Sigmoid colon (tissue), 3 donors: ENCODE measurements at regions not wholly inside any gene's neighbourhood (a gene's known extent, or its start where the extent isn't known, plus 50 kb on each side); places are given as distances from the start of the nearest gene placed in this dataset.

Source experiments
- CTCF ChIP-seq, 4 experiments: fragments of 450-650 bp in 3 of 4; fragments of 200-600 bp in 1 of 4; IDR thresholded peaks; one replicate each; pipeline ENCODE4 v1.5.1; 2016 to 2019; ENCODE audit warnings: antibody characterized with exemption in 4 of 4, mild to moderate bottlenecking in 3 of 4, moderate library complexity in 2 of 4
- POLR2A ChIP-seq, 2 donors: fragments of 450-650 bp; IDR thresholded peaks; one replicate each; pipeline ENCODE4 v1.6.1; 2016; ENCODE audit warnings: antibody characterized with exemption in 2 of 2, mild to moderate bottlenecking in 2 of 2, moderate library complexity in 2 of 2

DNA sequence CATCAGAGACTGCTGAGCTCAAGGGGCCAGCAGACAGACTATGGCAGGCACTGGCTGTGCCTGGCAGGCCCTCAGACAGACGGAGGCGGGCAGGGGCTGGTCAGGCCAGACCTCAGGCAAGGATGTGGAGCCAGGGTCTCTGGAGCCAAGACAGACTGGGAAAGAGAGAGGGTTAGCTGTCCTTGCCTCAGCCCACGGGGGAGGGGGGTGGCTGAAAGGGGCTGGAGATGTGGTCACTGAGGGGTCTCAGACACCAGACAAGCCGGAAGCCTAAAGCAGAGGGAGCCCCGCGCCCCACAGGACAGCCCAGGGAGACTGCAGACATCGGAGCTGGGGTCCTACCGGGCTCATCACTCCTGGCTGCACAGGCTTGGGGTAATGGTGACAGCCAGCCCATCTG, 141.2 kb upstream of the FOXD4L5 start:
- TF ChIP-seq CTCF (IDR thresholded peaks at IDR 0.05) (no peak), POLR2A (IDR thresholded peaks at IDR 0.05) (no peak)
